OCI-LY7 (cell line): ENCODE measurements at regions not wholly inside any gene's neighbourhood (a gene's known extent, or its start where the extent isn't known, plus 50 kb on each side); places are given as distances from the start of the nearest gene placed in this dataset.

Experiments
- BruUV-seq: library from RNA; stranded (reverse); fragments of 400-500 nt; replicated peaks from 2 replicates; lab custom pipeline; 2021; lab: Mats Ljungman, UMichigan
- CTCF ChIA-PET: fragments of 300-600 bp; sonication (Branson Sonifier 250); formaldehyde crosslinking; loops from one replicate; lab custom pipeline; 2022; ENCODE audit warnings: antibody characterized with exemption; ENCODE audit not compliant: unreplicated experiment; lab: Charles Lee
- POLR2A ChIA-PET: fragments of 300-600 bp; sonication (Branson Sonifier 250); formaldehyde crosslinking; loops from one replicate; lab custom pipeline; 2022; ENCODE audit warnings: antibody characterized with exemption; lab: Charles Lee
- DNase-seq: peaks from one replicate; pipeline ENCODE4 v3.0.0-alpha.2; 2015; ENCODE audit warnings: low spot score
- H2AFZ ChIP-seq: fragments of 200-600 bp; sonication (generic), shearing (Covaris generic); 2 replicates; pipeline ENCODE4 v1.6.1; 2014; ENCODE audit warnings: mild to moderate bottlenecking, antibody characterized with exemption, low read length, moderate library complexity
- H3K27ac ChIP-seq: fragments of 200-600 bp; sonication (generic); 2 replicates; pipeline ENCODE4 v1.5.1; 2014; ENCODE audit warnings: mixed run types, low read depth, mild to moderate bottlenecking, moderate library complexity, low read length, inconsistent platforms; ENCODE audit not compliant: poor library complexity, severe bottlenecking
- H3K36me3 ChIP-seq: fragments of 200-600 bp; sonication (generic); 2 replicates; pipeline ENCODE4 v1.6.1; 2014; ENCODE audit warnings: mild to moderate bottlenecking, antibody characterized with exemption, low read length, moderate library complexity, mixed read lengths; ENCODE audit not compliant: insufficient read depth
- H3K4me1 ChIP-seq: fragments of 200-600 bp; sonication (generic); 2 replicates; pipeline ENCODE4 v1.5.1; 2014; ENCODE audit warnings: mild to moderate bottlenecking, low read length; ENCODE audit not compliant: insufficient read depth, poor library complexity, severe bottlenecking
- H3K4me2 ChIP-seq: fragments of 200-600 bp; sonication (generic); 2 replicates; pipeline ENCODE4 v1.6.1; 2014; ENCODE audit warnings: mild to moderate bottlenecking, low read length
- H3K4me3 ChIP-seq: fragments of 200-600 bp; sonication (generic); 2 replicates; pipeline ENCODE4 v1.5.1; 2014; ENCODE audit warnings: mild to moderate bottlenecking, low read depth, low read length; ENCODE audit not compliant: poor library complexity, severe bottlenecking
- H3K79me2 ChIP-seq: fragments of 200-600 bp; sonication (generic); 2 replicates; pipeline ENCODE4 v1.6.1; 2016; ENCODE audit warnings: low read depth, mild to moderate bottlenecking, low read length, moderate library complexity, mixed read lengths; ENCODE audit not compliant: insufficient read depth
- H3K9me2 ChIP-seq: fragments of 200-600 bp; sonication (generic); 2 replicates; pipeline ENCODE4 v1.6.1; 2016; ENCODE audit warnings: mild to moderate bottlenecking, low read length, mixed read lengths; ENCODE audit not compliant: insufficient read depth
- H3K9me3 ChIP-seq: fragments of 200-600 bp; sonication (generic); 2 replicates; pipeline ENCODE4 v1.6.1; 2014; ENCODE audit warnings: mild to moderate bottlenecking, mixed run types, low read length, mixed read lengths
- H4K20me1 ChIP-seq: fragments of 200-600 bp; sonication (generic); 2 replicates; pipeline ENCODE4 v1.6.1; 2014; ENCODE audit warnings: mild to moderate bottlenecking, antibody characterized with exemption, low read length, moderate library complexity, mixed read lengths; ENCODE audit not compliant: insufficient read depth
- CTCF ChIP-seq: fragments of 200-600 bp; sonication (generic); conservative IDR thresholded peaks from 2 replicates; pipeline ENCODE4 v1.5.1; 2014; ENCODE audit warnings: mild to moderate bottlenecking, antibody characterized with exemption, low read length, moderate library complexity, mixed read lengths
- EZH2phosphoT487 ChIP-seq: fragments of 200-600 bp; sonication (generic); IDR thresholded peaks from 2 replicates; pipeline ENCODE4 v1.6.1; 2018; ENCODE audit warnings: low read depth, borderline replicate concordance, mild to moderate bottlenecking, mixed run types, antibody characterized with exemption, low read length, moderate library complexity, mixed read lengths
- intact Hi-C: fragments of 100-400 bp; cut with micrococcal nuclease; formaldehyde crosslinking; loops from one replicate; pipeline ENCODE4 v1.10.0; 2022; ENCODE audit not compliant: unreplicated experiment

- no peaks in the 10 kb centered on the region for H3K79me2 ChIP-seq
- no peaks in the 10 kb centered on the region for H3K9me2 ChIP-seq
- ChIA-PET CTCF (no interaction called here), POLR2A (no interaction called here)
- H3K9me3 ChIP-seq: no peaks in the 10 kb centered on the region
- no peak for DNase-seq
- intact Hi-C loops: no loop called here
- H3K36me3 ChIP-seq: no peaks in the 10 kb centered on the region
- H4K20me1 ChIP-seq: no peaks in the 10 kb centered on the region
- no peak overlapping the region for H3K27ac ChIP-seq
- no peak overlapping the region for H3K4me3 ChIP-seq
- H2AFZ ChIP-seq: no peak overlapping the region
- BruUV-seq: no TSS peak
- no peak for TF ChIP-seq EZH2phosphoT487
- TF ChIP-seq CTCF: no peak
- no peak overlapping the region for H3K4me2 ChIP-seq
- no peaks in the 10 kb centered on the region for H3K4me1 ChIP-seq
Observed at GRCh38 chr2:819121-819520, 131.5 kb upstream of the SNTG2 start.

GRCh38 chr2:817336-818015 lies 133.2 kb upstream of the SNTG2 start:
- BruUV-seq: no TSS peak
- Histone ChIP-seq H3K9me3 (no peaks in the 10 kb centered on the region), H2AFZ (no peak overlapping the region), H3K79me2 (no peaks in the 10 kb centered on the region), H3K9me2 (no peaks in the 10 kb centered on the region), H3K4me3 (no peak overlapping the region), H3K27ac (no peak overlapping the region), H4K20me1 (no peaks in the 10 kb centered on the region), H3K36me3 (no peaks in the 10 kb centered on the region), H3K4me1 (no peaks in the 10 kb centered on the region), H3K4me2 (no peak overlapping the region)
- intact Hi-C loops: no loop called here
- DNase-seq: no peak
- ChIA-PET POLR2A (no interaction called here), CTCF (no interaction called here)
- TF ChIP-seq EZH2phosphoT487 (no peak), CTCF (no peak)

GRCh38 chr2:816278-816677 lies 134.4 kb upstream of the SNTG2 start:
- DNase-seq: no peak
- no peak for TF ChIP-seq CTCF
- no peak for TF ChIP-seq EZH2phosphoT487
- CTCF ChIA-PET: no interaction called here
- H2AFZ ChIP-seq: no peak overlapping the region
- H3K4me3 ChIP-seq: no peak overlapping the region
- H3K9me2 ChIP-seq: no peaks in the 10 kb centered on the region
- no peaks in the 10 kb centered on the region for H3K4me1 ChIP-seq
- no peaks in the 10 kb centered on the region for H3K9me3 ChIP-seq
- no peaks in the 10 kb centered on the region for H4K20me1 ChIP-seq
- POLR2A ChIA-PET: no interaction called here
- intact Hi-C loops: no loop called here
- H3K36me3 ChIP-seq: no peaks in the 10 kb centered on the region
- no peak overlapping the region for H3K4me2 ChIP-seq
- no peak overlapping the region for H3K27ac ChIP-seq
- BruUV-seq: no TSS peak
- H3K79me2 ChIP-seq: no peaks in the 10 kb centered on the region
